Eye (tissue), 1 donor: ENCODE measurements at regions not wholly inside any gene's neighbourhood (a gene's known extent, or its start where the extent isn't known, plus 50 kb on each side); places are given as distances from the start of the nearest gene placed in this dataset.

ENCODE experiments used
- DNase-seq: peaks from one replicate; pipeline ENCODE4 v3.0.0-alpha.2; 2015

GRCh38 chr17:77736199-77736585 lies 222.3 kb upstream of the TNRC6C start:
- DNase-seq, result no peak

- no peak for DNase-seq
Observed at GRCh38 chr17:77736721-77737120, 221.8 kb upstream of the TNRC6C start.

GRCh38 chr17:77737442-77738265 lies 220.8 kb upstream of the TNRC6C start:
- DNase-seq, result no peak

- no peak for DNase-seq
Observed at GRCh38 chr17:77738751-77739531, 219.6 kb upstream of the TNRC6C start.

GRCh38 chr17:77740481-77740880 lies 218.0 kb upstream of the TNRC6C start:
- no peak for DNase-seq

GRCh38 chr17:77741109-77741508 lies 217.4 kb upstream of the TNRC6C start:
- DNase-seq, result no peak

- no peak for DNase-seq
Observed at GRCh38 chr17:77742579-77742978, 215.9 kb upstream of the TNRC6C start.

GRCh38 chr17:77744066-77744988 lies 214.2 kb upstream of the TNRC6C start:
- DNase-seq, result no peak

GRCh38 chr17:77745702-77746101 lies 212.8 kb upstream of the TNRC6C start:
- no peak for DNase-seq

- DNase-seq, result no peak
Observed at GRCh38 chr17:77746393-77746792, 212.1 kb upstream of the TNRC6C start.

- peak; percentile 75 for DNase-seq
Observed at GRCh38 chr17:77746896-77747554, 211.5 kb upstream of the TNRC6C start.

GRCh38 chr17:77748436-77748835 lies 210.1 kb upstream of the TNRC6C start:
- DNase-seq, result no peak

- DNase-seq, result no peak
Observed at GRCh38 chr17:77749321-77749751, 209.2 kb upstream of the TNRC6C start.

GRCh38 chr17:77749989-77750388 lies 208.5 kb upstream of the TNRC6C start:
- DNase-seq, result no peak

GRCh38 chr17:77750427-77751043 lies 208.0 kb upstream of the TNRC6C start:
- no peak for DNase-seq

- DNase-seq, result no peak
Observed at GRCh38 chr17:77753246-77753645, 205.3 kb upstream of the TNRC6C start.

GRCh38 chr17:77753691-77754245 lies 204.7 kb upstream of the TNRC6C start:
- no peak for DNase-seq

- DNase-seq, result no peak
Observed at GRCh38 chr17:77754956-77755355, 203.5 kb upstream of the TNRC6C start.

- DNase-seq, result no peak
Observed at GRCh38 chr17:77755410-77755963, 203.0 kb upstream of the TNRC6C start.

GRCh38 chr17:77756028-77756427 lies 202.5 kb upstream of the TNRC6C start:
- no peak for DNase-seq

GRCh38 chr17:77756846-77757560 lies 201.5 kb upstream of the TNRC6C start:
- DNase-seq, result no peak
